Testis (tissue), 2 donors: ENCODE measurements at regions not wholly inside any gene's neighbourhood (a gene's known extent, or its start where the extent isn't known, plus 50 kb on each side); places are given as distances from the start of the nearest gene placed in this dataset.

ENCODE experiments used
- DNase-seq: peaks from one replicate; pipeline ENCODE4 v3.0.0-alpha.2; 2019
- H3K27ac ChIP-seq, 2 donors: fragments of 200-600 bp; sonication (generic); one replicate each; pipeline ENCODE4 v1.5.1; 2019
- H3K27me3 ChIP-seq: fragments of 200-600 bp; sonication (generic); one replicate; pipeline ENCODE4 v1.5.1; 2019
- H3K36me3 ChIP-seq: fragments of 200-600 bp; sonication (generic); one replicate; pipeline ENCODE4 v1.5.1; 2017; ENCODE audit warnings: low read depth; ENCODE audit errors: missing control alignments
- H3K4me1 ChIP-seq: fragments of 200-600 bp; sonication (generic); one replicate; pipeline ENCODE4 v1.5.1; 2019
- H3K4me3 ChIP-seq, 2 donors: fragments of 200-600 bp; sonication (generic); one replicate each; pipeline ENCODE4 v1.5.1; 2017 to 2019
- H3K9me3 ChIP-seq: fragments of 200-600 bp; sonication (generic); one replicate; pipeline ENCODE4 v1.5.1; 2017
- POLR2A ChIP-seq: fragments of 450-650 bp; IDR thresholded peaks from one replicate; pipeline ENCODE4 v1.6.1; 2017; ENCODE audit warnings: antibody characterized with exemption, mild to moderate bottlenecking, moderate library complexity
- WGBS, 2 donors: methylation state at CpG; one replicate each; pipeline ENCODE4 v1.1.5; 2018; 5-methylcytosine and 5-hydroxymethylcytosine counted together
- intact Hi-C: fragments of 100-400 bp; cut with DNase I; formaldehyde crosslinking; loops from one replicate; pipeline ENCODE4 v1.15.1; 2023; ENCODE audit warnings: low total_unique reads
- TF ChIP-seq, protein P1 (sequence below), 3 experiments: fragments of 450-650 bp in 2 of 3; fragments of 200-600 bp in 1 of 3; sonication (generic) in 1 of 3; IDR thresholded peaks; one replicate each; pipeline ENCODE4 v1.5.1; 2016 to 2019; ENCODE audit warnings: antibody characterized with exemption in 3 of 3, mild to moderate bottlenecking in 2 of 3, moderate library complexity in 1 of 3

DNA sequence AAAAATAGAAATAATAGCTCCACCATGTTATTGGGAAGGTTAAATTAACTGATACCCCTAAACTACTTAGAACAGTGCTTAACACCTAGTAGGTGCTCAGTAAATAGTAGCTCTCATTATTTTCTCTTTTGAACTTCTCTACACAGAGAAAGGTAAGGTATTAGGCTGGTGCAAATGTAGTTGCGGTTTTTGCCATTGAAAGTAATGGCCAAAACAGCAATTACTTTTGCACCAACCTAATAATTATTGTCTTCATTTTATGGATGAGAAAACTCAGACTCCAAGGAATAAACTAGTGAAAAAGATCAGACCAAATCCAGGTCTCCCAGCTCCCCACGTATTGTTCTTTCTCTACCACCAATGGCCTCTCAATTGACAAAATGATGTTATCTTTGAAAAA, 157.2 kb upstream of the TMPO start:
- Histone ChIP-seq H3K4me3 (no peak overlapping the region), H3K36me3 (no peaks in the 10 kb centered on the region)
- 67 to 89% methylated on average over 2 of the region's 2 CpGs for WGBS, 2 donors

DNA sequence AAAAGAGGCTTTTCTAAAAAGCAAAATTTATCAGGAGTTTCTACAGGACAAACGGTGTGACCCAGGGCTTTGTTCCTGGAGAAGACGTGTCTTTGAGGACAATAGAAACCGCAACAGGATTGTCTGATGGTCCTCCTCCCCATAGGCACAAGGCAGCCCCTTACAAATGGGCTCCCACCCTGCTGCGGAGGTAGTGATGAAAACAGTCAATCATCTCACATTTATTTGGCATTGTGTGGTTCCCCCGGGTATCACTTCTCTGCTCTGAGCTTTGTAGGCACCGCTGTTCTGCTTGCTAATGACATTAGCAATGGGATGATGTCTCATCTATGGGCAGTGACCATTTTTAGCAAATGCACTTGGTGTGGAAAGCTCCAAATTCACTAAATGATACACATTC, 155.5 kb upstream of the TMPO start:
- H3K27ac ChIP-seq = no peak overlapping the region
- H3K4me1 ChIP-seq = no peaks in the 10 kb centered on the region
- intact Hi-C loops = no loop called here
- no peaks in the 10 kb centered on the region for H3K9me3 ChIP-seq
- no peak for TF ChIP-seq POLR2A
- TF ChIP-seq, protein P1, sequence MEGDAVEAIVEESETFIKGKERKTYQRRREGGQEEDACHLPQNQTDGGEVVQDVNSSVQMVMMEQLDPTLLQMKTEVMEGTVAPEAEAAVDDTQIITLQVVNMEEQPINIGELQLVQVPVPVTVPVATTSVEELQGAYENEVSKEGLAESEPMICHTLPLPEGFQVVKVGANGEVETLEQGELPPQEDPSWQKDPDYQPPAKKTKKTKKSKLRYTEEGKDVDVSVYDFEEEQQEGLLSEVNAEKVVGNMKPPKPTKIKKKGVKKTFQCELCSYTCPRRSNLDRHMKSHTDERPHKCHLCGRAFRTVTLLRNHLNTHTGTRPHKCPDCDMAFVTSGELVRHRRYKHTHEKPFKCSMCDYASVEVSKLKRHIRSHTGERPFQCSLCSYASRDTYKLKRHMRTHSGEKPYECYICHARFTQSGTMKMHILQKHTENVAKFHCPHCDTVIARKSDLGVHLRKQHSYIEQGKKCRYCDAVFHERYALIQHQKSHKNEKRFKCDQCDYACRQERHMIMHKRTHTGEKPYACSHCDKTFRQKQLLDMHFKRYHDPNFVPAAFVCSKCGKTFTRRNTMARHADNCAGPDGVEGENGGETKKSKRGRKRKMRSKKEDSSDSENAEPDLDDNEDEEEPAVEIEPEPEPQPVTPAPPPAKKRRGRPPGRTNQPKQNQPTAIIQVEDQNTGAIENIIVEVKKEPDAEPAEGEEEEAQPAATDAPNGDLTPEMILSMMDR (IDR thresholded peaks at IDR 0.05) = no peak
- WGBS, 2 donors = 77 to 86% methylated on average over 6 of the region's 6 CpGs
- no peak for DNase-seq
- no peaks in the 10 kb centered on the region for H3K27me3 ChIP-seq
- no peak overlapping the region for H3K4me3 ChIP-seq
- H3K36me3 ChIP-seq = no peaks in the 10 kb centered on the region

More for the DNA sequence above, 157.2 kb upstream of the TMPO start:
- no peaks in the 10 kb centered on the region for H3K9me3 ChIP-seq
- intact Hi-C loops = no loop called here
- no peak for TF ChIP-seq POLR2A
- TF ChIP-seq, protein P1 (IDR thresholded peaks at IDR 0.05) = no peak
- no peak for DNase-seq
- no peak overlapping the region for H3K27ac ChIP-seq
- H3K4me1 ChIP-seq = no peaks in the 10 kb centered on the region
- H3K27me3 ChIP-seq = no peaks in the 10 kb centered on the region

DNA sequence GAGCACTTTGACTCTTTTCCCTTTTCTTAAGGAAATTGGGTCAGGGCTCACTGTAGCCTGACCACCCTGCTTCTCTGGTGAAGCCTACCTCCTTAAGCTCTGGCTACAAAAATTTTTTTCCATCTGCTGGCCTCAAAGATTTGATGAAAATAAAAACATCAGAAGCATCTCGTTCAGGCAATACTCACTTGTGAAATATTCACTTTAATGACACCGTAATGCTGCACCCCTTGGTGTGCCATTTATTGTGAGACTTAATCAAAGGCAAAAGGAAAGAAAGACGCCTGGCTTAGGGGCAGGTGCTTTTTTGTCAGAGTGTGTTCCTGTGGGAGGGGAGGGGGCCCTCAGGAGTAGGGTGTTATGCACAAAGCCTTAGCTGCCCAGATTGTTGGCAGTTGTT, 155.0 kb upstream of the TMPO start:
- DNase-seq = no peak
- TF ChIP-seq, protein P1 (IDR thresholded peaks at IDR 0.05) = no peak
- no peak for TF ChIP-seq POLR2A
- intact Hi-C loops = no loop called here

DNA sequence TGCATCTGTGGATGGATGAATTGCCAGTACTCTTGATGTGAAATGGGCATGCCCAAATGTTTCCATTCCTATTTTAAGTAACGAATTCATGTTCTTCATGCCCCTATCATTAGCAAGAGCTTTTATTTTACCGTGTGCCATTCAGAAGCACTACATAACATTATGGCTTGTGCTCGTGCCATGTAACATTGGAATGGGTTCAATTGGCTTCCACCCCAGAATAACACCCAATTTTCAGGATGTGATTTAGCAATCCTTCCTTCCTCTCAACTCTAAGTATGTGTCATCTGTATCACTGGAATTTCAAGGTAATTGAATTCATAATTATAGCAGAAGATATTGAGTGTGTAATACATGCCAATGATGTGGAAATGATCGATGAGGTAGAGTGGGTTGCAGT, 145.8 kb upstream of the TMPO start:
- no peaks in the 10 kb centered on the region for H3K36me3 ChIP-seq
- intact Hi-C loops = no loop called here
- H3K4me1 ChIP-seq = no peaks in the 10 kb centered on the region
- 86 to 88% methylated on average over 4 of the region's 4 CpGs for WGBS, 2 donors
- H3K4me3 ChIP-seq = no peak overlapping the region
- H3K27ac ChIP-seq = no peak overlapping the region
- TF ChIP-seq, protein P1 (IDR thresholded peaks at IDR 0.05) = no peak
- TF ChIP-seq POLR2A = no peak
- no peaks in the 10 kb centered on the region for H3K9me3 ChIP-seq
- no peak for DNase-seq
- H3K27me3 ChIP-seq = no peaks in the 10 kb centered on the region

More for the DNA sequence above, 155.0 kb upstream of the TMPO start:
- H3K9me3 ChIP-seq = no peaks in the 10 kb centered on the region
- H3K4me1 ChIP-seq = no peaks in the 10 kb centered on the region
- whole genome bisulfite sequencing, 2 donors = 79 to 82% methylated on average over 3 of the region's 3 CpGs
- no peak overlapping the region for H3K27ac ChIP-seq
- no peak overlapping the region for H3K4me3 ChIP-seq
- H3K36me3 ChIP-seq = no peaks in the 10 kb centered on the region
- H3K27me3 ChIP-seq = no peaks in the 10 kb centered on the region

DNA sequence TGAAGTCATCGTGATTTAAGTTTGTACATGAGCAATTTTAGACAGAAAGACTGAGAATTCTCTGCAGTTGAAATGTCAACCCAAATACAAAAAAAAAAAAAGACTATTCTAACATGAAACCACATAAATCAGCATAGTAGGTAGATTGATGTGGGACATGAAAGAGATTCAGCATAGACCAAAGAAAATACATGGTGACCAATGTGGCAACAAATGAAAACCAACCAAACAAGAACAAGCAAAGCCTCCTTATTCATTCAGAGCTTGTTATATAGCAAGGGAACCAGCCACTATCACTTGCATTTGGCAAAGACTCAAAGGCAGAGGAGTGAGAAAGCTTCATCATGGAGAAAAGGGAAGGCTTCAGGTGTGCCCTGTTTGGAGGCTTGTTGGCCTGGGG, 144.4 kb upstream of the TMPO start:
- DNase-seq = no peak
- 75 to 88% methylated on average over 1 of the region's 1 CpG for WGBS, 2 donors
- Histone ChIP-seq H3K36me3 (no peaks in the 10 kb centered on the region), H3K27ac (no peak overlapping the region), H3K27me3 (no peaks in the 10 kb centered on the region), H3K4me1 (no peaks in the 10 kb centered on the region), H3K9me3 (no peaks in the 10 kb centered on the region), H3K4me3 (no peak overlapping the region)
- no peak for TF ChIP-seq POLR2A
- TF ChIP-seq, protein P1 (IDR thresholded peaks at IDR 0.05) = no peak
- intact Hi-C loops = no loop called here
